Endothelial cell of umbilical vein (primary cell): ENCODE measurements at regions not wholly inside any gene's neighbourhood (a gene's known extent, or its start where the extent isn't known, plus 50 kb on each side); places are given as distances from the start of the nearest gene placed in this dataset.

Source experiments
- BruUV-seq: library from RNA; stranded (reverse); fragments of 400-500 nt; replicated peaks from 2 replicates; lab custom pipeline; 2021; lab: Mats Ljungman, UMichigan
- CTCF ChIA-PET: fragments of 300-600, 350-600 bp; sonication (Branson Sonifier 250); formaldehyde crosslinking; loops from one replicate; lab custom pipeline; 2021; ENCODE audit warnings: antibody characterized with exemption, inconsistent platforms; lab: Charles Lee
- POLR2A ChIA-PET: fragments of 300-600, 350-600 bp; sonication (Branson Sonifier 250); formaldehyde crosslinking; loops from one replicate; lab custom pipeline; 2021; ENCODE audit warnings: antibody characterized with exemption, inconsistent platforms; lab: Charles Lee
- DNase-seq: peaks from one replicate; pipeline ENCODE4 v3.0.0-alpha.2; 2011; ENCODE audit warnings: low read depth, low spot score
- FAIRE-seq: peaks from 2 replicates; lab custom pipeline; 2011; peaks lifted over from hg19 to GRCh38; lab: Jason Lieb, UNC
- H2AFZ ChIP-seq: 2 replicates; pipeline ENCODE4 v1.6.0; 2012; ENCODE audit warnings: low read depth, low read length, control low read depth, inconsistent platforms
- H3K27ac ChIP-seq: 2 replicates; pipeline ENCODE4 v1.5.1; 2011; ENCODE audit warnings: low read depth, mild to moderate bottlenecking, control low read depth, low read length, moderate library complexity; ENCODE audit not compliant: insufficient read depth
- H3K27me3 ChIP-seq, 2 experiments: 2 replicates each; pipeline versions ENCODE4 v1.6.0 to v1.6.1; 2011; ENCODE audit warnings: low read length in 2 of 2, mixed read lengths in 1 of 2; ENCODE audit not compliant: control insufficient read depth in 2 of 2, insufficient read depth in 2 of 2
- H3K36me3 ChIP-seq, 2 experiments: 2 replicates in 1 of 2; 3 replicates in 1 of 2; pipeline ENCODE4 v1.5.1; 2011; ENCODE audit warnings: low read length in 2 of 2, mild to moderate bottlenecking in 1 of 2, moderate library complexity in 1 of 2; ENCODE audit not compliant: control insufficient read depth in 2 of 2, insufficient read depth in 2 of 2; ENCODE audit errors: extremely low read depth in 1 of 2
- H3K4me1 ChIP-seq: 3 replicates; pipeline ENCODE4 v1.5.1; 2011; ENCODE audit warnings: mild to moderate bottlenecking, low read length; ENCODE audit not compliant: control insufficient read depth, insufficient read depth; ENCODE audit errors: extremely low read depth
- H3K4me2 ChIP-seq: 2 replicates; pipeline ENCODE4 v1.6.1; 2011; ENCODE audit warnings: low read length, control low read depth, mixed read lengths; ENCODE audit not compliant: insufficient read depth
- H3K4me3 ChIP-seq, 3 experiments: fragments of 200-600 bp in 1 of 3; sonication (generic), shearing (Covaris generic) in 1 of 3; replicated peaks in 1 of 3; 2 replicates each; pipeline ENCODE4 v1.5.1; 2011 to 2016; ENCODE audit warnings: control low read depth in 3 of 3, low read length in 3 of 3, mild to moderate bottlenecking in 2 of 3, inconsistent platforms in 1 of 3, low read depth in 1 of 3, moderate library complexity in 1 of 3; ENCODE audit not compliant: insufficient read depth in 1 of 3
- H3K79me2 ChIP-seq: 2 replicates; pipeline ENCODE4 v1.6.0; 2012; ENCODE audit warnings: low read length, inconsistent platforms; ENCODE audit not compliant: control insufficient read depth, insufficient read depth
- H3K9ac ChIP-seq: replicated peaks from 2 replicates; pipeline ENCODE3; 2011; ENCODE audit warnings: low read length, control low read depth; ENCODE audit not compliant: insufficient read depth; ENCODE audit errors: extremely low read depth
- H3K9me1 ChIP-seq: replicated peaks from 3 replicates; pipeline ENCODE4 v1.6.0; 2011; ENCODE audit warnings: mild to moderate bottlenecking, low read length; ENCODE audit not compliant: control insufficient read depth, insufficient read depth; ENCODE audit errors: extremely low read depth
- H3K9me3 ChIP-seq: replicated peaks from 2 replicates; pipeline ENCODE4 v1.5.1; 2012; ENCODE audit warnings: low read length, inconsistent platforms; ENCODE audit not compliant: control insufficient read depth, insufficient read depth
- H4K20me1 ChIP-seq: replicated peaks from 2 replicates; pipeline ENCODE3; 2011; ENCODE audit warnings: mild to moderate bottlenecking, low read length; ENCODE audit not compliant: control insufficient read depth, insufficient read depth; ENCODE audit errors: extremely low read depth
- EZH2 ChIP-seq: IDR thresholded peaks from 2 replicates; pipeline ENCODE4 v1.6.1; 2012; ENCODE audit warnings: borderline replicate concordance, low read depth, mild to moderate bottlenecking, moderate library complexity, low read length, inconsistent platforms; ENCODE audit not compliant: severe bottlenecking
- FOS ChIP-seq: IDR thresholded peaks from 2 replicates; pipeline ENCODE4 v1.6.1; 2011; ENCODE audit warnings: mild to moderate bottlenecking, low read length, moderate library complexity, borderline replicate concordance; ENCODE audit not compliant: insufficient read depth
- GATA2 ChIP-seq: IDR thresholded peaks from 2 replicates; pipeline ENCODE4 v1.7.0; 2011; ENCODE audit warnings: low read depth, mild to moderate bottlenecking, moderate library complexity, mixed read lengths, low read length; ENCODE audit not compliant: insufficient read length, insufficient read depth
- JUN ChIP-seq: IDR thresholded peaks from 2 replicates; pipeline ENCODE4 v1.6.1; 2011; ENCODE audit warnings: borderline replicate concordance, low read depth; ENCODE audit not compliant: insufficient read length, insufficient read depth
- MYC ChIP-seq: IDR thresholded peaks from one replicate; pipeline ENCODE4 v1.6.1; 2011; ENCODE audit warnings: mild to moderate bottlenecking, low read depth, low read length
- POLR2A ChIP-seq: IDR thresholded peaks from 2 replicates; pipeline ENCODE4 v1.6.1; 2012; ENCODE audit warnings: low read depth, mild to moderate bottlenecking, control low read depth, low read length
- POLR2AphosphoS5 ChIP-seq: IDR thresholded peaks from 2 replicates; pipeline ENCODE4 v1.6.1; 2012; ENCODE audit warnings: low read depth, mild to moderate bottlenecking, control low read depth, low read length, moderate library complexity; ENCODE audit not compliant: insufficient read depth
- dilution Hi-C: fragments of 300-500 bp; cut with MboI; formaldehyde crosslinking; loops from one replicate; pipeline ENCODE4 v1.15.0; 2019; ENCODE audit warnings: low sequenced_read_pairs; ENCODE audit not compliant: extremely low pct_ligation_motif_present
- intact Hi-C: fragments of 100-400 bp; cut with micrococcal nuclease; formaldehyde crosslinking; loops from one replicate; pipeline ENCODE4 v1.10.0; 2022
- TF ChIP-seq, protein P1 (sequence below), 2 donors: IDR thresholded peaks; 1 replicate in 1 of 2; 2 replicates in 1 of 2; pipeline ENCODE4 v1.5.1; 2011; ENCODE audit warnings: low read length in 2 of 2, mild to moderate bottlenecking in 2 of 2, moderate library complexity in 2 of 2, control low read depth in 1 of 2, inconsistent platforms in 1 of 2, low read depth in 1 of 2; ENCODE audit not compliant: insufficient read depth in 1 of 2; ENCODE audit errors: extremely low read depth in 1 of 2
- TF ChIP-seq, protein P2 (sequence below): IDR thresholded peaks from 2 replicates; pipeline ENCODE4 v1.6.1; 2011; ENCODE audit not compliant: insufficient read depth, insufficient read length

DNA sequence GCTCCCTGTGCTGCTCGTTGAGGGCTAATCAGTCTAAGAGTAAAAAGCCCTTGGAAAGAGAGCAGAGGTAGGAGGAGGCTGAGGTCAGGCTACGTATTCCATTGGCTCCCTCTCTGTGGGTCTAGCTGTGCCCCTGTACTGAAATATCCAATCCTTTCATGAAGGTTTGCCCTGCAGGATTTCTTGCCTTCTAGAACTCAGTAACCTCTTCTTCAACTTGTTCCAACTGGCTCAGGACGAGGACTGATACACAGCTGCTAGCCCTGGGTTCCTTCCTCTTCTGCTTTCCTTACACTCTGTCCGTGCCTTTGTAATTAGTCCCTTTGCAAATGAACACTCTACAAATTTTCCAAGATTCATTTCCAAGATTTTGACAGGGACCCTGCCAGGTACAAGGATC lies 560.5 kb downstream of the ACTR3B start:
- Histone ChIP-seq H3K9ac (no peak overlapping the region), H3K4me3 (no peak overlapping the region), H2AFZ (no peak overlapping the region), H3K27ac (no peak overlapping the region), H3K27me3 (no peaks in the 10 kb centered on the region), H3K79me2 (no peaks in the 10 kb centered on the region), H3K36me3 (no peaks in the 10 kb centered on the region), H3K4me1 (no peaks in the 10 kb centered on the region), H4K20me1 (no peaks in the 10 kb centered on the region), H3K4me2 (no peak overlapping the region), H3K9me3 (peaks cover 4% of the 10 kb centered on the region), H3K9me1 (no peaks in the 10 kb centered on the region)
- DNase-seq, result no peak
- no TSS peak for BruUV-seq
- CTCF ChIA-PET, result no interaction called here
- intact Hi-C loops (no loop called here), dilution Hi-C loops (no loop called here)
- POLR2A ChIA-PET, result no interaction called here
- TF ChIP-seq FOS, result no peak
- TF ChIP-seq, protein P1, sequence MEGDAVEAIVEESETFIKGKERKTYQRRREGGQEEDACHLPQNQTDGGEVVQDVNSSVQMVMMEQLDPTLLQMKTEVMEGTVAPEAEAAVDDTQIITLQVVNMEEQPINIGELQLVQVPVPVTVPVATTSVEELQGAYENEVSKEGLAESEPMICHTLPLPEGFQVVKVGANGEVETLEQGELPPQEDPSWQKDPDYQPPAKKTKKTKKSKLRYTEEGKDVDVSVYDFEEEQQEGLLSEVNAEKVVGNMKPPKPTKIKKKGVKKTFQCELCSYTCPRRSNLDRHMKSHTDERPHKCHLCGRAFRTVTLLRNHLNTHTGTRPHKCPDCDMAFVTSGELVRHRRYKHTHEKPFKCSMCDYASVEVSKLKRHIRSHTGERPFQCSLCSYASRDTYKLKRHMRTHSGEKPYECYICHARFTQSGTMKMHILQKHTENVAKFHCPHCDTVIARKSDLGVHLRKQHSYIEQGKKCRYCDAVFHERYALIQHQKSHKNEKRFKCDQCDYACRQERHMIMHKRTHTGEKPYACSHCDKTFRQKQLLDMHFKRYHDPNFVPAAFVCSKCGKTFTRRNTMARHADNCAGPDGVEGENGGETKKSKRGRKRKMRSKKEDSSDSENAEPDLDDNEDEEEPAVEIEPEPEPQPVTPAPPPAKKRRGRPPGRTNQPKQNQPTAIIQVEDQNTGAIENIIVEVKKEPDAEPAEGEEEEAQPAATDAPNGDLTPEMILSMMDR (IDR thresholded peaks at IDR 0.05; ENCODE audit: extremely low read depth in 1 of 2, insufficient read depth in 1 of 2, low read depth in 1 of 2, low read length in 2 of 2), result no peak
- TF ChIP-seq POLR2AphosphoS5, result no peak
- no peak for TF ChIP-seq POLR2A
- TF ChIP-seq GATA2, result no peak
- no peak for TF ChIP-seq MYC
- TF ChIP-seq EZH2, result no peak
- no peak for TF ChIP-seq JUN
- TF ChIP-seq, protein P2, sequence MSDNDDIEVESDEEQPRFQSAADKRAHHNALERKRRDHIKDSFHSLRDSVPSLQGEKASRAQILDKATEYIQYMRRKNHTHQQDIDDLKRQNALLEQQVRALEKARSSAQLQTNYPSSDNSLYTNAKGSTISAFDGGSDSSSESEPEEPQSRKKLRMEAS, result no peak
- FAIRE-seq, result no peak
